Left colon (tissue), 2 donors: ENCODE measurements at regions not wholly inside any gene's neighbourhood (a gene's known extent, or its start where the extent isn't known, plus 50 kb on each side); places are given as distances from the start of the nearest gene placed in this dataset.
"Not testable (repeated sequence)": the region's sequence is repeated elsewhere in the genome, so short reads cannot be mapped to it uniquely, and the experiment has no call there.

Experiments used
- ATAC-seq: fragments of 200-7000 bp; cut with Tn5 transposase; one replicate; pipeline ENCODE4 v1.9.1; 2020; ENCODE audit warnings: mild to moderate bottlenecking, moderate library complexity
- DNase-seq, 2 donors: peaks; one replicate each; pipeline ENCODE4 v3.0.0-alpha.2; 2020
- intact Hi-C, 2 donors: fragments of 100-400 bp; cut with DNase I in 1 of 2; cut with micrococcal nuclease in 1 of 2; formaldehyde crosslinking; loops; one replicate each; pipeline versions ENCODE4 v1.11.2 to v1.14.0; 2022; cut with DNase I, micrococcal nuclease
- donor health status: DM: no; HTN: no; CAD: no.
- donor health status: DM: yes; HTN: yes; CAD: no.

DNA sequence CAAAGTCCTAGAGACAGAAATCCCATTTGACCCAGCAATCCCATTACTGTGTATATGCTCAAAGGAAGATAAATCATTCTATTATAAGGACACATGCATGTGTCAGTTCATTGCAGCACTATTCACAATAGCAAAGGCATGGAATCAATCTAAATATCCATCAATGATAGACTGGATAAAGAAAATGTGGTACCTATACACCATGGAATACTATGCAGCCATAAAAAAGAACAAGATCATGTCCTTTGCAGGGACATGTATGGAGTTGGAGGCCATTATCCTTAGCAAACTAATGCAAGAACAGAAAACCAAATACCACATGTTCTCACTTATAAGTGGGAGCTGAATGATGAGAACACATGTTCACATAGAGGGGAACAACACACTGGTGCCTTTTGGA lies 169.8 kb upstream of the ATXN1 start:
- ATAC-seq, DNase-seq, intact Hi-C loops: not testable (repeated sequence)

DNA sequence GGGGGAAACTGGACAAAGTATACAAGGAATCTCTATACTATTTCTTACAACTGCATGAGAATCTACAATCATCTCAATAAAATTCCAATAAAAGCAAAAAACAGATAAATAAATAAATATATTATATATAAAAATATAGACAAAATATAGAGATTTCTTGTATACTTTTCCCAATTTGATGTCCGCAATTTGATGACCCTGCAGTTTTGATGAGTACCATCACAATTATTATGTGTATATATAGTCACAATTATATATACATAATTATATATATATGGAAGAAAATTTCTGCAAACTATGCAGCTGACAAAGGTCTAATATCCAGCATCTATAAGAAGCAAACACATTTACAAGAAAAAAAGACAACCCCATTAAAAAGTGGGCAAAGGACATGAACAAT lies 169.2 kb upstream of the ATXN1 start:
- DNase-seq (no peak), ATAC-seq (no peak)
- intact Hi-C loops: no loop called here

DNA sequence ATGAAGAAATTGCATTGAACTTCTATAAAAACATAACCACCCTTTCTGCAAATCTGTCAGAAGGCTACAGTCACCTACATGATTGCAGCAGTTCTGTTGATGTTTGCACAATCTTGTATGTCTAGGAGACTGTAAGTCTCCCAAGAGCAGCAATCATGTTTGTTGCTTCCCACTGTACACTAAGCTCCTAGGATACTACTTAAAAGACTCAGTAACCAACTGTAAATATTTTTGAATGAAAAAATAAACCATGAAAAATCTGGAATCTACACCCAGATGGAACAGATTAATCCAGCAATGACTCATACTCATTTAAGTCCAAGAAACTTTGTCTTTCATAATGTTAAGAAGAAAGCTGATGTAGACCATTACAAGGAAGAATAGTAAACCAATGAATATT lies 168.5 kb upstream of the ATXN1 start:
- DNase-seq (no peak), ATAC-seq (no peak)
- intact Hi-C loops: no loop called here

DNA sequence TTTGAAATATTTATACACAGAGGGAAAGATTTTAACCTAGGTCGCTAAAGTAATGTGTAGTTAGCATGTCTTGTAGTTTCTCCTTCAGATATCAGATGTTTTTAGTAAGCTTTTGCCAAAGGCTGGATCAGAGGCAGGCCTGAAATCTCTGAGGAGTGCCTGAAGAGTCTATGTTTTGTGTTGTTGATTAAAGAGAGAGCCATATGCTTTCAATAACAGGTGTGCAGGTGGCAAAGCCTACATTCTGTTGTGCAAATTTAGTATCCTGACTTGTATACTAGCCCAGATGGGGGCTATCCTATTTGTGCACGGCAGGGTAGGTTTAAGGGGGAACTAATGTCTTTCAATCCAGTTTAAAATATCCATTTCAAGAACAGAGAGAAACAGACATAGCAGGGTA lies 167.1 kb upstream of the ATXN1 start:
- no peak for ATAC-seq
- intact Hi-C loops: no loop called here
- DNase-seq: no peak

DNA sequence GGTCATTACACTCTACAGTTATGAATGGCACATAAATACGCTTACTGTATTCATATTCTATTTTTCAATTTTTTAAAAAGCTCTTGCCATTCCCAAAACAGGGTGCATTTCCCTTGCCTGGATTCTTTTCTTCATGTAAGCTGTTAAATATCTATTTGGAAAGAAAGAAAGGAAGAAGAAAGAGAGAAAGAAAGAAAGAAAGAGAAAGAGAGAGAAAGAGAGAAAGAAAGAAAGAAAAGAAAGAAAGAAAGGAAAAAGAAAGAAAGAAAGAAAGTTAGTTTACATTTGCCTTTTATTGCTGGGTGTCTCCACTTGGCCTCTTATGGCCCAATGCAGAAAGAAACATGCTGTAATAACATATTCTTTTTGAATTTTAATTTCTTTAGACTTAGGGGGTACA lies 165.9 kb upstream of the ATXN1 start:
- intact Hi-C loops: no loop called here
- DNase-seq (no peak), ATAC-seq (no peak)

DNA sequence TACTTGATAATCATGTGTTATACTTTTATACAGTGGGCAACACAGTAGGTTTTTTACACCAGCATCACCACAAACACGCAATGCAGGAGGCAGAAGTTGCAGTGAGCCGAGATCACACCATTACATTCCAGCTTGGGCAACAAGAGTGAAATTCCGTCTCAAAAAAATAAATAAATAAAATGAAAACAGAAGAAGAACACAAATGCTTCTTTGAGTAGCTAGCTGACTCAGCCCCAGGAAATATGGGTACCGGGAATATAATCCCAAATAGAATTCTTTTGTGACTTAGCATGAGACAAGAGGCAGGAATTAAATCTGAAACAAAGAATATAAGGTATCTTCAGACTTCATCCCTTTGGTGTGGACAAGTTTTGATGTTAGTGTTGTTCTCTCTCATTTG lies 164.2 kb upstream of the ATXN1 start:
- no peak for ATAC-seq
- intact Hi-C loops: no loop called here
- DNase-seq: no peak

DNA sequence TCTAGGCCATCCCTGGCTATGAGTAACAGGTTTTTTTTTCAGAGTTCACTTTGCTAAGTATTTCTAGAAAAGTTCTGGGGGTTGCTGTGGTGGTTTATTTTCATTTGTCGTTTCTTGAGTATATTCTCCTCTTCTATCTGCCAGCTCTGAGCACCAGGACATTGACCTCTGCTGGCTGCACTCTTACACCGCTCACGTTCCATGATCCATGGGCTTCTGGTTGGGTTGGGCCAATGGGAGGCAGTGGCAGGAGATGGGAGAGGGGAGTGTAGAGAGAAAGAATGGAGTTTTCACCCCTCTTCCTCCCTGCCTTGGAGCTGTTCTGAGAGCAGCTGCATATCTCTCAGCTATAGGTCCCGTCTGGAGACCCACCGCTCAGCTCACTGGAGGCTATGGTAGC lies 161.0 kb upstream of the ATXN1 start:
- ATAC-seq (no peak), DNase-seq (no peak)
- intact Hi-C loops: no loop called here

DNA sequence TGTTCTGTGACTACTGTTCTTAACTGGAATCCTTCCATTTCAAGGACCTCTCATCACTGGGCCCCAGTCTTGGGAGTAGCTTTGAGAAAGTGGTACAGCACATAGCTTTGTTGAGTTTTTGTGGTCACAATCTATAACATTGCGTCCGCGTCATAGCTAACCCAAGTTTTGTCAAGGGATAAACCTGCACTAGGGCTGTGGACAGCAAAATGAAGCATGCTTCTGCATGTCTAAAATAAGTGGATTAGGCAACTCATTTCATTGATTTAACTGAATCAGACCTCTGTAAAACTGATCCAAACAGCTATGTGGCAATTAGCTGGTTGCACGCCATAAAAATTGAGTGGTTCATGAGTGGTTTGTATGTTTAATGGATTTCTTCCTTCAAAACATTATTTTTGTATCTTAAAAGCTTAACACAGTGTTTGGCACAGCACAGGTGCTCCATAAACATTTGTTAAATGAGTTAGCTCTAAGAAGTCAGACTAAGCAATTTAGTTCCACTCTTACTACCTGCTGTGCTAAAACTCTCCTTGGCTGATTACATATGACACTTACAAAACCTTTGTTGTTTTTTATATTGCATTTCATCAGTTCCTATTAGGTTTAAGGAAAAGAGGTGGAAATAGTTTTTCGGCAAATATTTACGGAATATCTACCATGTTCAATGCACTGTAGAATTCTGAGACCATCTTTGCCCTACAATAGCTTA lies 160.3 kb upstream of the ATXN1 start:
- DNase-seq: no peak
- intact Hi-C loops: no loop called here
- ATAC-seq: no peak

DNA sequence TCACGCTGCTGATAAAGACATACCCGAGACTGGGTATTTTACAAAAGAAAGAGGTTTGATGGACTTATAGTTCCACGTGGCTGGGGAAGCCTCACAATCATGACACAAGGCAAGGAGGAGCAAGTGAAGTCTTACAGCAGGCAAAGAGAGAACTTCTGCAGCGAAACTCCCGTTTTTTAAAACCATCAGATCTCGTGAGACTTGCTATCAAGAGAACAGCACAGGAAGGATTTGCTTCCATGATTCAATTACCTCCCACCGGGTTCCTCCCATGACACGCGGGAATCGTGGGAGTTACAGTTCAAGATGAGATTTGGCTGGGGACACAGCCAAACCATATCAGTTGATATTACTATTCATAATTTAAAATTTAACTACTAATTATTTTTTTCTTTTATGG lies 157.3 kb upstream of the ATXN1 start:
- no peak for ATAC-seq
- DNase-seq: no peak
- intact Hi-C loops: no loop called here

DNA sequence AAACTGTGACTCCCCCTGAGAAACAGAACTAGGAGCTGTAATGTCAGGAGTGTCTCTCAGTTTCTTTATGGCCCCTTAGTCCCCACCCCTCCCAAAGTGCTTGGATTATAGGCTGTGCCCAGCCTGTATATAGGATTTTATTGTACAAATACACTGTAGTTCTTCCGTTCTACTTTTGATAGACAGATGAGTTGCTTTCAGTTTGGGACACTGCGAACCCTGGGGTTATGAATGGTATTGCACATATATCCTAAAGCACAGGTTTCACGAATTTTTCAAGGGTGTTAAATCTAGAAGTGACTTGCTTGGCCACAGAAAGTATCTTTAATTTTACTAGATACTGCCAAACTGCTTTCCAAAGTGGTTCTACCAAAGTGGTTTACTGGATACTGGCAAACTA lies 152.9 kb upstream of the ATXN1 start:
- DNase-seq (no peak), ATAC-seq (peak; percentile 45)
- intact Hi-C loops: no loop called here

DNA sequence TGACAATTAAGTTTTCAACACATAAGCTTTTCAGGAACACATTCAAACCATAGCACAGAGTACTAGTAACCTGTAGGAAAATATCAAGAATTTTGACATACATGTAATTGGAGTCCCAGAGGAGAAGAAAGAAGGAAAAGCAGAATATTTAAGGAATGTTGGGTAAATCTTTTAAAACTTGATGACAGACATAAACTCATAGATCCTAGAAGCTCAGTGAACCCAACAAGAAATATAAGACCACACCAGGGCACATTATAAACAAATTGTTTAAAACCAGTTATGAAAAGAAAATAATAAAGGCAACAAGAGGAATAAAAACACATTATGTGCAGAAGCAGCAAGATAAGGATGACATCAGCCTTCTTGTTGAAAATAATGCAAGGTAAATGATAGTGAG lies 151.5 kb upstream of the ATXN1 start:
- intact Hi-C loops: no loop called here
- no peak for DNase-seq
- no peak for ATAC-seq

DNA sequence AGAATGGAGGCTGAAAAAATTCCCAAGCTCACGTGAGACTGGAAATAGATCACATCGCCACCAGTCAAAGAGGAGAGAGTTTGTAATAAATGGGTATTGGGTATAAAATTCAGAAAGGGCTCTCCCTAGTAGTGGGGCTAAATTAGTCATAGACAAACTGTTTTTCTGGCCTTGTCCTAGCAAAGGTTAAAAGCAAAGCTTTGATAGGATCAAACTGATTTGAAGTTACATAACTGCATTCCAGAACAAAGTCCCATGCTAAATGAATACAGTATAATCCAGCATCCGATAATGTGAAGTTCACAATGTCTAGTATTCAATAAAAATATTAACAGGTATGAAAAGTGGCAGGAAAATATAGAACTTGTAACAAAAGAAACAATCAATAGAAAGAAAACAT lies 149.8 kb upstream of the ATXN1 start:
- ATAC-seq: no peak
- intact Hi-C loops: no loop called here
- no peak for DNase-seq

DNA sequence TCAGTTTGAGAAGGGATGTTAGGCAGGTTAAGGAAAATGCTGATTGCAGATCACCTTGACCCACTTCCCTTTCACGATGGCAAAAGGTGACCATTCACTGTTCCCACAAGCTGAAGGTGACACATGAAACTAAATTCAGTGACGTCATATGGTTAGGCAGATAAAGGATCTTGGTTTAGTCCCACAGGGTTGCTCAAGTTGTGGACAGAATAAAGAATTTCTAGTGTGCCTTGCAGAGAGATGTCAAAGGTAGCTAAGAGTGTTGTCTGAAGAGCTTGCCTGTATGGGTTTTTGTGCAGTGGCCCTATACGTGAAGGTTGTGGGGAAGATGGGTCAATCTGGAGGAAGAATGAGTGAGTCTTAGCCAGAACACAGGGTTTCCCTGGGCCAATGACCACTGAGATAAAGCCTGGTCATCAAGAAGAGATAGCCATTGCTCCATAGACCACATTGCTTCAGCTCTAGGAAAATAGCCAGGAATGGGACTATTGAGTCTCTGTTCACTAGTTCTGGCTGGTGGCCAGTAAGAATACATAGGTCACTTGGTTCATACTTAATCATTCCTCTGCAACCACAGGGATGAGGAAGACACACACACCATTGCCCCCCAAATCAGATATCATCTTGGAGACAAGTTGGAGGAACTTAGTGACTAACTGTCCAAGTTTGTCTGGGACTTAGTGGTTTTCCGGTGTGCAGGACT lies 148.5 kb upstream of the ATXN1 start:
- no peak for DNase-seq
- no peak for ATAC-seq
- intact Hi-C loops: no loop called here

DNA sequence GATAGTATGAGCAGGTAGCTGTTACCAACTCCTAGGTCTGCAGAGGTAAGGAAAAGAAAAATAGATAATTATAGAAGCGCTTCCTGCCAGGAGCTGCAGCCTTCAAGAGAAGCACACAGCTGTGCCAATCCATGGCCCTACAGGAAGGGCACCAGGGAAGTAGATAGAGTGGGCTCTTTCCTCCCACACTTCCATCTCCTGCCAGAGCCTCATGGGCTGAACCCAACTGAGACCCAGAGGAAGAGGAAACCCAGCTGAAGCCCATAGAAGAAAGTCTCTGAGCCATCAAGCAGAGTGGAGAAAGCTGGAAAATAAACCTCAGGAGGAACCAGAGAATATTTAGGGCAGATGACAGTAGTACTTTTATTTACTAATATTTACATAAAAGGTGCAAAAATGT lies 146.7 kb upstream of the ATXN1 start:
- no peak for ATAC-seq
- DNase-seq: no peak
- intact Hi-C loops: no loop called here

DNA sequence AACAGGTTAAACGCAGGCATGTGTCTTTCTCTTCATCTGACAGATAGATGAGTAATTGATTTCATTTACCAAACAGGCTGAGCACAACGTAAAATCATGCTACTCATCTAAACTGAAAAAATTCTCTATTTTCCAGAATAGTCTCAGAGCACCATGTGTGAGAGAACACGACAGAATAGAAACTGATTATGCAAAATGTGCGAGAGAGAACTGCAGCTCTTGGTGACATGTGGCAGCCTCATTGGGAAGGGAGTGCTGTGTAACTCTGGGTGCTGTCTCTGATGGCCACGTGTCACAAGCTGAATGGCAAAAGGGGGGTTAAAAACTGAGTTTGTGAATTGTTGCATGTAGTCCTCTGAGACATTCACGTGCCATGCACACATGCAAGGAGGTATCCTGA lies 143.7 kb upstream of the ATXN1 start:
- intact Hi-C loops: no loop called here
- DNase-seq (no peak), ATAC-seq (no peak)

DNA sequence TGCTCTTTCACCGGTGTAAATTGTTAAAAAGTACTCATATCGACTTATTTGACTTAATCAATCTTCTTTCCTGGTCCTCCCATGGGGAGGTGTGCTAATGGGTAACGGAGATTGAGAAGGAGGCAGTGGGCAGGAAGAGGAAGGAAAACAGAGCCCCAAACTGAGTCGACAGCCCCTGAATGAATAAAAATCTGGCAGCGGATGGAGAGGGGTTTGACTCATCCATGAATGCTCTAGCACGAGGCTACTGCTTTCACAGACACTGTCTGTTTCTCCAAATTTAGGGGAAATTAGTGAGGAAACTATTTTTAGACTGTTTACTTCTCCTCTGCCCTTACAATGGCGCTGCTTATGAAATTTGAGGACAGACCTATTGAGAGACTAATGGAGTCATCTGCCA lies 142.2 kb upstream of the ATXN1 start:
- intact Hi-C loops: no loop called here
- ATAC-seq: no peak
- DNase-seq: no peak

DNA sequence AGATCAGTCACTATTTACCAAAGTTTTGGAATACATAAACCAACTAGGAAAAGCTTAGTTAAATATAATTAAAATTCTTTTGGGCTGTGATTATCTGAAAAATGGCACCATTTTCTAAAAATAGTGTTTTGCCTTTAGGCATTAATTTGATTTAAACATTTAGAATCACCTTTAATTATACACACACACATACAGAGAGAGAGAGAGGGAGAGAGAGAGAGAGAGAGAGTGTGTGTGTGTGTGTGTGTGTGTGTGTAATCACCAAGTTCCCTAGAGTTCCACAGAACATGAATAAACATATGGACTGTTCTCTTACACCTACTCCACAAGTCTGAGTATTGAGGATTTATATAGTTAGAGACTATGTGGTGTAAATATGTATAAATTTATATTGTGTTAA lies 141.2 kb upstream of the ATXN1 start:
- no peak for ATAC-seq

DNA sequence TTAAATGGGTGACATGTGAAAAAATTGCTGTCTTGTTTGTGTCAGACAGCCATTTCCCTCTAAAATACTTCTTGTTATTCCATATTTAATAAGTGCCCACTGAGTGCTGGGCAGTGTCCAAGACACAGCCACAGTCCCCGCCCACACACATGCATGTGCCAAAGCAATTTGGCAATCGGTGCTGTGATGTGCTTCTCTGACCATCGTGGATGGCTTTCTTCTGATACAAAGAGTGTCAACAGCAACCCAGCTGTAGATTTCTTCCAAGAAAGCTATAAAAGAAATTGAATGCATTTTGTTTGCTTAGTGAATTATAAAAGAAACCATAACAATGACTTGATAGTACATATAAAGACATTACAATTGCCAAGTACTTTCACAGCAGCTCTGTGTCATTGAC lies 140.5 kb upstream of the ATXN1 start:
- intact Hi-C loops: no loop called here
- DNase-seq: peak; percentile 28 to 63
- ATAC-seq: peak; percentile 93

More for the DNA sequence above, 141.2 kb upstream of the ATXN1 start:
- no peak for DNase-seq
- intact Hi-C loops: no loop called here

DNA sequence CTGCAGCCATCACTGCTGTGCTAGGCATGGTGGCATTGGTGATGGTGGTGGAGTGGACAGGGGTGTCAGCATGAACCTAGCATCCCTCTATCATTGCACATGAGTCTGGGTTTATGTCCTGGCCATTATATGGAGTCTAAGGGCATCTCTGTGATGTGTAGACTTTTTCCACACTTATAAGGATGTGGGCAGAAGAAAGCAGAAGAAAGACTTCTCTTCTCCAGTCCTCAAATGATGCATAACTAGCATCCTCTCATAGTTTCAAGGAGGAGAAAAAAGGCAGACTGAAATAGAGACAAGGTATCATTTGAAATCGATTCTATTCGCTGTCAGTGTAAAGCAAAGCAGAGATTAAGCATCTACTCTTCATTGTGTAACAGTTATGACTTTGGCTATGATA lies 140.0 kb upstream of the ATXN1 start:
- DNase-seq: no peak
- intact Hi-C loops: no loop called here
- no peak for ATAC-seq

DNA sequence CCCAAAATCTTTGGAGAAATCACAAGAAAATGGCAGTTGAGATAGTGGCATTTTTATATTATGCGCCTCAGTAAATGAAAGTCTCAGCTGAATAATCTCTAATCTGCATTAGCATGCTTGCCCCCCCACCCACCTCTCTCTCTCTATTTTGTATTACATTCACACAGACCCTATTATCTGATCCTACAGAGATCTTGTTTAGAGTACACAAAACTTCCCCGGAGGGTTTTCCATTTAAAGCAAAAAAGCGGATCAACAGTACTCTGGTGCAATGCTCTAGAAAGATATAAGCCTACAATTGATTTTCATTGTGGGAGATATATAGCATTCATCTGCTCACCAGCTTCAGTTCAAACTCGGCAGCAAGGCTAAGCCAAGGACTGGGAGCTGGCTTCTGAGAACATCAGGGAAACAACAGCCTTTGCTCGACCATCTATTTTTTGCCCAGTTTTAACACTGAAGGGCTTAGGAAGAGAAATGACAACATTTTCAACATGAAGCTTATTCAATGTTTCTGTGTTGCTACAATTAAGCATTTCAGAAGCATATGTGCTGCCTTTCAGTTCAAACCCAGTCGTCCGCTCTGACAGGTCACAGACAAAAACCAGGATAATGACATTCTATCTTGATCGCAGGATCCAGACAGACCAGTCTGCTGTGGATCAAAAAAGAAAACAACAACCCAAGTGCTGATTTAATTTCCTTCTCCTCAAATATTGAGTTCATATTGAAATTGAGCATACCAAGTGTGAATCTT lies 137.6 kb upstream of the ATXN1 start:
- ATAC-seq (no peak), DNase-seq (no peak)
- intact Hi-C loops: no loop called here
